NCI-H748 treated with DMSO at 0.1 percent for 48 hours (cell line): ENCODE measurements at regions not wholly inside any gene's neighbourhood (a gene's known extent, or its start where the extent isn't known, plus 50 kb on each side); places are given as distances from the start of the nearest gene placed in this dataset.

Experiments
- DNase-seq: peaks from one replicate; lab custom pipeline; 2025; lab: John Stamatoyannopoulos, UW

DNA sequence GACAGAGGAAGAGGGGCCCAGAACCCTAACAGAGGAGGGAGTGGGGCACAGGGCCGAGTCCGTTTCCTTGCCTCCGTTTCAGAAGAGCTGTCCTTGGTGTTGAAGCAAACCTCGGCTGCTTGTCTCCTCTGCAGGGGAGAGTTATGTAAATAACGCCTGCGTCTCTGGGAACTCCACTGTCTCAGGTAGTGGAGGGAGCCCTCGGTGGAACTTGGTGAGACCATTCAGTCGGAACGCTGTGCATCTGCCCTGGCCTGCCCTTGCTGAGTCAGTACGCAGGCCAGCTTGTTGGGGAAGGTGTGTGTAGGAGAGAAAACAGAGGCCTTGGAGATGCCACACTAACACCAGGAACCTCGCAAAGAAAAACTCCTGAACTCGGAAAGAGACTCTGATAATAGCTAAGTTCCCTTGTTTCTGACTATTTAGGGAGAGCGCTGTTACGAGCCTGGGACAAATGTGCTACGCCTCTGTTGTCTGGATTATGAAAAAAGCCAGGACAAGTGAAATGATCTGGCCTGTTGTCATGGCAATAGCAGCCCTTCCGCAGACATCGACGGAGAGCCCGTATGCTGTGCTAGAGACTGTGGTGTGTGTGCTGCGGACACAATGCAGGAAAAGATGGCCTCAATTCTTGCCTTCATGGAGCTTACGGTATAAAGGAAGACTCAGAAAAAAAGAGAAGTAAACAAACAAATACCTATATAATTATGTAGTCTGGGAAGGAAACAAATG is 94.6 kb upstream of the AKT3 start:
- DNase-seq = no peak

DNA sequence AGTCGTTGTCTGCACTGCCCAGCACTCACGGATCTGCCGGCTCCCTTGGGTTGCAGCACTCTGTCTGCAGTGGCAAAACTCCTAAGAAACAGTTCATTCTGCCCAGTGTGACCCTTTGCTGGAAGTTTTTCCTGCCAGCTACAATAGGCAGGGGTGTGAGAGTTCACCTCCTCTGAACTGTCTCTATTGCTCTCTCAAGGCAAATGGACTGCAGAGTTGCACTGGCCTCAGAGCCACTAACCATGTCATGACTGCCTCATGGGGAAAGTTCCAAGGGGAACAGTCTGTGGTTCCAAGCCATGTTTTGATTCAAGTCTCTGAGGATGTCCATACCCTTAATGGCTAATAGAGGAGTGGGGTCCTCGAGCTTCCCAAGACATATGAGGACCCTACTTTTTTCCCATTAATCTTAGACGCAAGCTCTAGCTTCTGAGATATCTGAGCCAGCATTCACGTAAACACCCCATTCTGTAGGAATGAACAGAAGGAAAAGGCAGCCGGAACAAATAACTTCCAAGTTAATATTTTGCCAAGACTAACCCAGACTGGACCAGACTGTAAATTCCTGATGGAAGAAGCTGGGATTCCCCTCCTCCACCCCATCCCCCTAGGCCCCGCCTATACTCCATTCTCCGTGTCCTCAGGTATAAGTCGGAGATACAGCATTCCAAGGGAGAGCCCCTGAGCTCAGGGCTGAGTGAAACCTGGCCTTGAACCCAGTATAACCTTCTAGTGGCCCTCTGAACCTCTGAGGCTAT is 93.8 kb upstream of the AKT3 start:
- no peak for DNase-seq

DNA sequence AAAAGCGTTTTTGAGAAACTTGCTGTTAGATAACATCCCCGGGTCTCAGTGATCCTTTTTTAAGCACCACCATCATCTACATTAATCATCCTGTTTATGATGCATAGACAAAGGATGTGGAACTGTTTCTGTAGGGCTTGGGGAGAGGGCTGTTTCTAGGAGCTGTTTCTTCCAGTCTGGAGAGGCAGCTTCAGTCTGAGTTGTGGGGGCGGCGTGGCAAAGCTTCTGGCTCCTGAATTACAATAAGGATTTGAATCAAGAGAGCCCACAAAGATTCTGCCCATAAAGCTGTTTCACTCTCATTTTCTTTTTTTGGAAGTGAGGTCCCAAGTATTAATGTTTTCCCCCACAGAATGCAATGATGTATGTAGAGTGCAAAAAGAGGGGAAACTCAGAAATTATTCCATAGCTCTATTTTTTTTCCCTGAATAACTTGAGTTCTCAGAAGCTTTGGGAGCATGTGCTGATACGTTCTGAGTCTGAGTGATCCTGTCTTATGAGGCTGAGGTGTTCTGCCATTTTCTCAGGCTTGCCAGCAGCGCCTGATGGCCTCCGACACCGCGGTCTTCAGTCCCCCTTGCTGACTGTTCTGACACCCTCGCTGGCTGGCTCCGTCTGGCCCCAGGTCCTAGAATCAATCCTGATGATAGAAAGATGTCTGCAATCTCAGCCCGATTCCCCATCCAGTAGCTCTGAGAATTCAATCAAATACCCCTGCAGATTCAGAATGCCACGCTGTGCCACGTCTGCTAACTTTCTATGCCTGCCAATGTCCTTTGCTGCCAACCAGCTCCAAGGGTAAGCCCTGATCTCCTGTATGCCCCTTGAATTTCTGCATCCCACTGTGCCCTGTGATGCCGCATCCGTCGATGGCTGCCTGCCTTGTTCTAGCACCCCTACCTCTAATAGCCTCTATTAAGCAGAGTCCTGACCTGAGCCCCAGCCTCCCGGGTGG is 92.4 kb upstream of the AKT3 start:
- no peak for DNase-seq

DNA sequence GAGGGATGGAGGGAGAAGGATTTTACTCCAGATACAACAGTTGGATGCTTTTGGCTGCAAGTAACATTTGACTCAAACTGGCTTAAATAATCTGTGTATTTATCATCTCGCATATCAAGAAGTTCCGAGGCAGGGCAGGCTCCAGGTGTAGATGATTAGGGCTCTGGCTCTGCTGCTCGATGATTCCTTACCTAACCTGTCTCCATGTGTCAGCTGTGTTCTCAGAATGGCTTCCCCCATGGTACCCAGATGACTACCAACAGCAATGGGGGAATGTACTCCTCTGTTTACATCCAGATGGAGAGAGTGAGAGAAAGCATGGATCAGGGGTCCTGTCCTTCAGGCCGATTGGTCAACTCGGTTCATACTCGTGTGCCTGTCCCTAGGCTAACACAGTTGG is 90.4 kb upstream of the AKT3 start:
- no peak for DNase-seq

DNA sequence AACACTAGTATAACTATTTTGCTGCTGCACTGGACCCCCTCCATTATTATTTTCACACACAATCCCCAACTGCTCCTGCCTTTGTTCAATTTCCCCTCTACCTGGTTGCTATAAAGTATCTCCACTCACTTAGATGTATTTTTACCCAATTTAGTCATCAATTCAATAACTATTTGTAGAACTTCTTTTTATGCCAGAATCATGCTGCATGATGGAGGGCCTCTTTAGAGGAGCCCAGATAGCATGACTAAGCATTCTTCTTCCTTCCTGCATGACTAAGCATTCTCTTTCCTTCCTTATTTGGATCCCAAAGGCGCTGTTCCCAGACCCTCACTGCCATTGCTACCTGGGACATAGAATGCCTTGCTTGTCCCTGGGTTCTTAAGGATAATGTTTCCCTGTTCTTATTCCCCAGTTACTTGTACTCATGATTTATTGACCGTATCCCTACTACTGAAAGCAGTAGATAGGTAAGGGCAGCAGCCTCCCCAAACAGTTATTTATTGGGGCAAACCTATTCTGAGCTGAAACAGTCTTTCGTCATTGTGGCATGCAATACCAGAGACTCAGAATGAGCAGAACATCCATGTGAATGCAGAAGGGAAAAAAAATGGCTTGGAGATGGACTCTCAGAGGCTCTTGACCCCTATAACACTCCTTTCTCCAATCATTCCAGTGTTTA is 89.3 kb upstream of the AKT3 start:
- DNase-seq = no peak

DNA sequence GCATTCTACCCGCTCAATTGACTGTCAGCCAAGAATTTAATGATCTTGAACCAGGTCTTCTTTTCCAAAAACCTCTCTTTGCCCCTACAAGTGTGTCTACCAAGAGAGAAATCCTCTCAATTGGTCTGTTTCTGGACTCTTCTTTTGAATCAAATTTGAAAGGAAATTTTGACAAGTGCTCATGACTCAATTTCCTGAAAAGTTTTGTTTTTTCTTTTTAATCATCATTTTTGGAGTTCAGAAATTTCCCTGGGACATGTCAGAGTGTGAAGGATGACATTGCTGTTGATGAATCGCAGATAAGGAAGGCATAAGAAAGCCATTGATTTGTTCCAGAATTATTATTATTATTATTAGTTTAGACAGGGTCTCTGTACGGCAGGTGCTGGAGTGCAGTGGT is 88.2 kb upstream of the AKT3 start:
- no peak for DNase-seq

DNA sequence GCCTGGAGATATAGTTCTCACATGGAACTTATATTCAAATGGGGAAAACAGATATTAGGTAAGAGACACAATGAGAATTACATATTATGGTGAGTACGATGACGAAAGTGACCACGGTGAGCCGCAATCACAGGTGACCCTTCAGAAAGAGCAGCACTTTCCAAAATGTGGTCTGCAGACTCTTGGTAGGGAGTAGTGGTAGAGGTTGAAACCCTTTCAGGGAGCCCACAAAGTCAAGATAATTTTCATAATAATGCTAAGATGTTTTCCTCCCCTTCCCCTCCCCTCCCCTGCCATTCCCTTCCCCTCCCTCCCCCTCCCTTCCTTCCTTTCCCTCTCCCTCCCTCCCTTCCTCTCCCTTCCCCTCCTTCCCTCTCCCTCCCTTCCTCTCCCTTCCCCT is 83.5 kb upstream of the AKT3 start:
- no peak for DNase-seq

DNA sequence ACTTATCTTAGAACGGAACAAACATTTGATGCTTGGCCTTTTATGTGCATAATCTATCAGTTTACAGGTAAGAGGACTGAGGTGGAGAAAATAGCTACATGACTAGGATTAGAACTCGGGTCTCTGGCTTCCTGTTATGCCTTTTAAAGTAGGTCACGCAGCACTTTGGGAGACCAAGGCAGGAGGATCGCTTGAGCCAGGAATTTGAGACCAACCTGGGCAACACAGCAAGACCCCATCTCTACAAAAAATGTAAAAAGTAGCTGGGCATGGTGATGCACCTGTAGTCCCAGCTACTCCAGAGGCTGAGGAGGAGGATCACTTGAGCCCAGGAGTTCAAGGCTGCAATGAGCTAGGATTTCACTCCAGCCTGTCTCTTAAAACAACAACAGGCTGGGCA is 81.9 kb upstream of the AKT3 start:
- no peak for DNase-seq

DNA sequence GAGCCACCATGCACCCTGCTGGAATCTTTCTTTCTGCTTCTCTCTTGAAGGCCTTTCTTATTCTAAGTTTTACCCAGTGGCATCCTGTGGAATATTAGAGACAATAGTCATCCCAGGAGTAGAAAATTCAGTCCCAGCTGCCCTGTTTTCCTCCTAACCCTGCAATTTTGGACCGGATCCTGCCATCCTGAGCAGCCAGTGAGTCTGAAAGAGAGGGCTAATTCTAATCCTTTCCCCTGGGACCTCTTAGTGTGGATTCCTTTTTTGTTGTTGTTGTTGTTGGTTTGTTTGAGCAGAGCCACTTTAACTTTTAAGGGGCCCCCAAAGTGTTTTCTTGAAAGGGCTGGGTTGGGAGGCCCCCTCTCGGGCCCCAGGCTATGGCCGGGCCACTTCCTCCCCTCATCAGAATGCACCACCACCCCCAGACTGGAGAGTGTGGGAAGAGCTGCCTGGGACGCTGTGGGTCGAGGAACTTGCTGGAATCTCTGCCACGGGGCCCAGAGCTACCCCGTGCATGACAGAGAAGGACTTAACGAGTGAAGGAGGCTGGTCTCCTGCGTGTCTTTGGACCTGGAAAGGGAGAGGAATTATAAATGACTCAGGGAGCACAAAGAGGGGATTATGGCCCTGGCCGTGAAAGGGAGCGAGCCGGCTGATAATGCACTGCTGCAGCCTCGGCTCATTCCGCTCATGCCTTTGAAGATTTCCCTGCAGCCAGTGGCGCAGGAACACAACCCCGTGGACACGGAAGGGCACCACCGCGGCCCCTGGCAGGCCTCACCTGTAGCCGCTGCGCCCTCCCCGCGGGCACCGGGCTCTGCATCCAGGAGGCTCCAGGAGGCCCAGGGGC is 81.0 kb upstream of the AKT3 start:
- no peak for DNase-seq

DNA sequence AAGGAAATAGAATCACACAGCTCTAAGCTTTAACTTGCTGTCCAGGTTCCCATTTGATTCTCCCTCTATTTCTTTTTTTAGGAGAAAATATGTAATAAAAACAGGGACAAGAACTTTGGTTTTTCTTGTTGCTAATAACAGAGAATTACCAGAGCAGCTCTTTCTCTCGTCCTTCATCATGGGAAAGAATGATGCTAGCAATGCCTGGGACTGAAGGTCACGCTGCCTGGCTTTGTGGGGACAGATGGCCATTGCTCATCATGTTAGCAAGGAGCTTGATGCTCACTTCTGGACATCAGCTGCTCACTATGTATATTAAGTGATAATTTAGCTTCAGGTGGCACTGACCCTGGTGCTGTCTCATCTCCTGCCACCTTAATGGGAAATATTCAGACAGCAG is 77.3 kb upstream of the AKT3 start:
- DNase-seq = no peak

DNA sequence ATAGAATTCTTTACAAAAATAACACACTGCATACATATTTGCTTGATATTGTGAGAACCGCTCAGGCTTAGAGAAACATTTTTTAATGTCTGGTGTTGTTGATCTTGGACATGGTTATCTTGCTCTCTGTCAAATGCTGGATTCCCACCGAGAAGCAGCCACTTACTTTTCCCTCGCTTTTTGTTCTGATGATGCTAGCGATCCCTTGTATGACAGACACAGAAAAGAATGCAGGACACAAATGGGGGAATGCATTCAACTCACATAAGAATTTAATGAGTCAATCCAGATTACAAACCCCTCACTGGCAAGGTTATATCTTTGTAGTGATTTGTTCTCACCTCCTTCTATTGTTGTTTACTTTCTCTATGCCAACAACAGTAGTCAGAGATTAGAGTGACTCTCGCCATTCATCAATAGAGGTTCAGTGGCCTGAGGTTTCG is 76.8 kb upstream of the AKT3 start:
- DNase-seq = no peak

DNA sequence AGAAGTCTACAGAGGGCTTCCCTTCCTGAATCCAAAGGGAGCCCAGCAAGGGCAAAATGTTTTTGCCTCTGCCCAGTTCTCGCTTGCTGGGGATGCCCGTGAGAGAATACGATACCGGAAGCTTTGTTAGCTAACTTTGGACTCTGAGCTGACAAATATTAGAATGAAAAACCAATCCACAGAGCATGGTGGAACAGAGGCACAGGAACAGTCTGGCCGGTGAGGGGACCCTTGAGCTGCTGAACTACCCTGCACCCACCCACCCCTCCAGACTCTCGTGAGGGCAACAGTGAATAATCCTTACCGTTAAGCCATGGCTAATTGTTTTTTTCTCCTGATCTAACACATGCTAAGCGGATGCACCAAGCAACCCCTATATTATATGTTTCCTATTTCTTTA is 76.3 kb upstream of the AKT3 start:
- DNase-seq = no peak

DNA sequence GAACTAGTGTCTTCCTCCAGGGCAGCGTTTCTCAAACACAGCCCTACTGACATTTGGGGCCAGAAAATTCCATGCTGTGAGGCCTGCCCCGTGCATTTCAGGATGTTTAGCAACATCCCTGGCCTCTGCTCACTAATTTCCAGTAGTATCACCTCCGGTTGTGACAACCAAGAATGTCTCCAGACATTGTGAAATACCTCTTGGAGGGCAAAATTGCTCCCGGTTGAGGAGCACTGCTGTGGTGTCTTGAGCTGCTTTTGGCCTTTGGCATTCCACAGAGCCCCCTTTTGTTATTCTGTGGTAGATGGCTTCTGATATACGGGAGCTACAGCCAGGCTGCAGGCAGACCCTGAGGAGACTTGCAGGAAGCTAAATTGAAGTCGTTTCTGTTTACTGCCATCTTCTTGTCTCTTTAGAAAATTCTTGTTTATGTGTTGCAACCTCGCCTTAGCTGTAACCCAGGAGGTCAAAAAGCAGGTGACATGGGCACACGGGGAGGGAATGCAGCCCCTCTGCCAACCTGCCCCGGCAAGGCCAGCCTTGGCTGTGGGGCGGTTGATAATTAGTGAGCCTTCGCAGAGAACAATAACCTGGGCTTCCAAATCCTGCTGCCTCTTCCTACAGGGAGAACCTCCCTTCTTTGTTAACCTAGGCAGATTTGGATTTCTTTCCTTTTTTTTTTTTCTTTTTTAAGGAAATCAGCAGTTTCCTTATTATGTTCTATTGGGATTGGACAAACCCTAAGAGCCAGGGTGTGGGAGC is 74.7 kb upstream of the AKT3 start:
- no peak for DNase-seq

DNA sequence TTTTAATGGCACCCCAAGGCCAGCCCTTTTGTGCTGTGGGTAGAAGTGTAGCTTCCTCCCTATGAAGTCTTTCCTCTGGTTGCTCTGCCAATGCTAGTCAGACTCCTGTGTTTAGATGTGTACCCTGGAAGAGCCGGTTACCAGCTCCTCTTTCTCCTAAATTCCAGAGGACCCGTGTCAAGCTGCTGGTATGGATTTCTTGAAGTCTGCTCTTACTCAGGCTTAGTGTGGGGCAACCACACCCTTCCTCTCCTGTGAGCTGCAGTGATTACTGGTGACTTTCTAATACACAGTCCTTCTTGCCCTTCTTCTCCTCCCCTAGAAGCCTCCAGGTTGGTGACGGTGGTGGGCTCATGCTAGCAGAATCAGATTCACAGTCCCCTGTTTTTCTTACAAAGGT is 74.1 kb upstream of the AKT3 start:
- DNase-seq = no peak

DNA sequence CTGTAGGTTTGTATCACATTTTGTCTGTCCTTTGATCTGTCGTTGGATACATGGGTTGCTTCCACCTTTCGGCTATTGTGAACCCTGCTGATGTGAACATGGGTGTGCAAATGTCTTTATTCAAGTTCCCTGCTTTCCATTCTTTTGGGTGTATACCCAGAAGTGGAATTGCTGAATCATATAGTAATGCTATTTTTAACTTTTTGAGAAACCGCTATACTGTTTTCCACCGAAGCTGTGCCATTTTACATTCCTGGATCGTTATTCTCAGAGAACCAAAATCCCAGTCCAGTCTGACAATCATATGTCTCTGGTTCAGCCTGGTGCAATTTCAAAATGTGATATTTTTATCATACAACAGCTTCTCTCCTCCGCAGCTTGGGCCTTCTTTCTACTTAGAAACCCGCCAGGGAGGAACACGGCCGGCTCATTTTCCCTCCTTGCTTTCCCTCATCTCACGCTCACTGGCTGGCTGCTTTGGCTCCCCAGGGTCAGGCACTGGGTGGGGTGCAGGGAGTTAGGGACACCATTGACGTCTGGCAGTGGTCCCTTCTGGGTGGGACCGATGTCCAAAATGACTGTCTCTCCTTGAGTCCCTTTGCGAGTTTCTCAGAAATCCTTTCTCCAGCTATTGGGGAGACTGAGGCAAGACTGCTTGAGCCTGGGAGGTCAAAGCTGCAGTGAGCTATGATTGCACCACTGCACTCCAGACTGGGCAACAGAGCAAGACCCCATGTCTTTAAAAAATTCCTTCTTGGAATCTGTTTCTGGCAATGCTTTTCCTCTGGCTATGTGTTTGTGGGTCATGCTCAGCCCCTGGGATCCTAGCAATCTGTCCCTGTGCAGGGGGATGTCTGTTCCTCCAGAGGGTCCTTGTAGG is 73.5 kb upstream of the AKT3 start:
- DNase-seq = no peak

DNA sequence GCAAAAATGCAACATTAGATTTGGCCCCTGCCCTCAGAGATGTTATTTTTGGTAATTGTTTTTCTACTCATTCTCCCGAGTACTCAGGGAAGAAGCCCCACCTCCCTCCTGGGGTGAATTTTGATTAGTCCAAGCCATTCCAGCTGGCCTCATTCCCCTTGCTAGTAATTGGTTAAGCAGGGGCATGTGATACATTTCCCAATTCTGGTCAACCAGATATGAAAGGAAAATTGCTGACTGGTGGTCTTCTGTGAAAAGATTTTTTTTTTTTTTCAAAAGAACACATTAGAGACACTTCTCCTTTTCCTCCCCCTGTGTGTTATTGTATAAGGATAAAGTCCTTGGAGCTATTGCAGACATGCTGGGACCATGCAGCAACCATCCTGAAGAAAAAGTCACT is 71.1 kb upstream of the AKT3 start:
- DNase-seq = peak; percentile 19

DNA sequence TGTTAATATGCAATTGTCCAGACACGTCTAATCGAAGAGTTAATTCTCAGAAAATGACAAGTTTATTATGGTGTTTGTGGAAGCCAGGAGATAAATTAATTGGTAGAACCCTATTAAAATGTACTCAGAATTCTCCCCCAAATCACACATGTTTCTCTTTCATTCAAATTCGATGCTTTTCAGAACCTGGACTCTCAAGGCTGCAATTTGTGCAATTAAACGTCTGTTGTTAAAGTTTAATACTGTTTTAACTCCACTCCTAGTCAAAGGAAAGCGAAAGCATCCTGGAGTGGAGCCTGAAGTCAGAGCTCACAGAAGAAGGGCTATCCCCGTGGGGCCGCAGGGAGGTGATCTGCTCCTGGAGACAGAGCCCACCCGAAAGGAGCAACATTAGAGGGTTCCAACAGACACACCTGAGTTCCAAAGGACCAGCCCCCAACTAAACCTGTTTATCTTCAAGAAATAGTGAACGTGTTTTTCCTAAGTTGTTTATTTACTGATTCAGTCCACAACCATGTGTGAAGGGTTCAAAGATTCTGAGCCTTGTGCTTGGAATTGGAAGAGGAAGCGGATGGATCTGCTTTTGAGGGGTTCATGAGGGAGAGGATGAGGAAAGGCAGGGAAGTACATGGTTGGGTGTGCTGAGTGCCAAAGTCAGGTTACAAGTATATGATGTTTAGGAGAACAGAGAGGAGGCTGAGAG is 68.0 kb upstream of the AKT3 start:
- no peak for DNase-seq

DNA sequence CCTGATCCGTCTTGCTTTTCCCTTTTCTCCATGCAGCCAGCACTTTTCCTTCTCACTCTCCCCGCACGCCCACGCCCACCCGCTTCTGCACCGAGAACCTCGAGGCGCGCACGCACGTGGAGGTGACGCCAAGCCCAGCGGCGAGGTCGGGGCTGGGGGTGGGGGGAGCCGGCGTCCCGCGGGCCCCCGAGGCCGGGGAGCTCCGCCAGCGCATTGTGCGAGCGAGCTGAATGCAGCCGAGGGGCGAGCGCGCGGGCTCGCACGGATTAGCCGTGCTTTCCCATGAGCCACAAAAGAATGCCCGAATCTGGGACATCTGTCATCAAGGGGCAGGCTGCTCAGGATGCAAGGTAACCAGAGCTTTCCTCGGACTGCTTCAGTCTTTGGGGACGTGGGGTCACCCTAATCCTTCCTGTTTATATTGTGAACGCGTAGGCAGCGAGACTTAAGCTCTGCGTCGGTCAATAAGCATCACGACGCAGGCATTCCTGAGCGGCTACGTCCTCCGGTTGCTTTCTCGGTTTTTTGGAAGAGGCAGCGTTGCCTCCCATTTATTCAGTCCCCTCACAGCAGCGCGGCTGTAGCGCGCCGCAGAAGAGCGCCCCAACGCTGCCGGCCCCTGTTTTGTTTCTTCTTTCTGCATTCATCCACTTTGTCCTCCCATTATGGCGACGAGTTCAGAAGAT is 67.3 kb upstream of the AKT3 start:
- DNase-seq = peak; percentile 36
